Testis (tissue), 2 donors: ENCODE measurements at regions not wholly inside any gene's neighbourhood (a gene's known extent, or its start where the extent isn't known, plus 50 kb on each side); places are given as distances from the start of the nearest gene placed in this dataset.

ENCODE experiments used
- CTCF ChIP-seq, 3 experiments: fragments of 450-650 bp in 2 of 3; fragments of 200-600 bp in 1 of 3; sonication (generic) in 1 of 3; IDR thresholded peaks; one replicate each; pipeline ENCODE4 v1.5.1; 2016 to 2019; ENCODE audit warnings: antibody characterized with exemption in 3 of 3, mild to moderate bottlenecking in 2 of 3, moderate library complexity in 1 of 3
- POLR2A ChIP-seq: fragments of 450-650 bp; IDR thresholded peaks from one replicate; pipeline ENCODE4 v1.6.1; 2017; ENCODE audit warnings: antibody characterized with exemption, mild to moderate bottlenecking, moderate library complexity

GRCh38 chr10:121284936-121285335, 313.3 kb downstream of the FGFR2 start:
- TF ChIP-seq CTCF (IDR thresholded peaks at IDR 0.05) (no peak), POLR2A (no peak)
